ENCODE measurements at regions not wholly inside any gene's neighbourhood (a gene's known extent, or its start where the extent isn't known, plus 50 kb on each side); places are given as distances from the start of the nearest gene placed in this dataset.

DNA sequence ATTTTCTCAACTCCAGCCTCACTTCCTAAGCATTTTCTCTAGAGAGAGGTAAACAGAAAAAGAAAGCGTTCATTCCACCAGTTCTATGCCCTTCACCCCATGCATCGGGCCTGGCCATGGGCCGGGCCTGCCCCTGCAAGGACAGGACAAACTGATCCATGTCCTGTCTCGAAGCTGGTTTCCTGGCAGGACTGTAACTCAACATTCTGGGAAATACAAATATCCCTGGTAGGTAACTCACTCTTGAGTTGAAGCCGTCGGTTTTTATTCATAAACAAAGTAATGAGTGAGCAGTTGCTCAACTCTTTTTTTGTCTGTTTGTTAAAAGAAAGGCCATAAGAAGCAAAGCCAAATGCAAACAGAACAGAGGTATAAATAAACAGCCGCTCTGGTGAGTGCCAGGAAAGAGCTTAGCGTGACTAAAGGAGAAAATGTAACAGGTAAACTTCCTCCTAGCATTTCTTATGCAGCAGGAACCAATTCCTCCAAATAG lies 64.4 kb upstream of the DNAH5 start (continued):
- TF ChIP-seq, protein P1, sequence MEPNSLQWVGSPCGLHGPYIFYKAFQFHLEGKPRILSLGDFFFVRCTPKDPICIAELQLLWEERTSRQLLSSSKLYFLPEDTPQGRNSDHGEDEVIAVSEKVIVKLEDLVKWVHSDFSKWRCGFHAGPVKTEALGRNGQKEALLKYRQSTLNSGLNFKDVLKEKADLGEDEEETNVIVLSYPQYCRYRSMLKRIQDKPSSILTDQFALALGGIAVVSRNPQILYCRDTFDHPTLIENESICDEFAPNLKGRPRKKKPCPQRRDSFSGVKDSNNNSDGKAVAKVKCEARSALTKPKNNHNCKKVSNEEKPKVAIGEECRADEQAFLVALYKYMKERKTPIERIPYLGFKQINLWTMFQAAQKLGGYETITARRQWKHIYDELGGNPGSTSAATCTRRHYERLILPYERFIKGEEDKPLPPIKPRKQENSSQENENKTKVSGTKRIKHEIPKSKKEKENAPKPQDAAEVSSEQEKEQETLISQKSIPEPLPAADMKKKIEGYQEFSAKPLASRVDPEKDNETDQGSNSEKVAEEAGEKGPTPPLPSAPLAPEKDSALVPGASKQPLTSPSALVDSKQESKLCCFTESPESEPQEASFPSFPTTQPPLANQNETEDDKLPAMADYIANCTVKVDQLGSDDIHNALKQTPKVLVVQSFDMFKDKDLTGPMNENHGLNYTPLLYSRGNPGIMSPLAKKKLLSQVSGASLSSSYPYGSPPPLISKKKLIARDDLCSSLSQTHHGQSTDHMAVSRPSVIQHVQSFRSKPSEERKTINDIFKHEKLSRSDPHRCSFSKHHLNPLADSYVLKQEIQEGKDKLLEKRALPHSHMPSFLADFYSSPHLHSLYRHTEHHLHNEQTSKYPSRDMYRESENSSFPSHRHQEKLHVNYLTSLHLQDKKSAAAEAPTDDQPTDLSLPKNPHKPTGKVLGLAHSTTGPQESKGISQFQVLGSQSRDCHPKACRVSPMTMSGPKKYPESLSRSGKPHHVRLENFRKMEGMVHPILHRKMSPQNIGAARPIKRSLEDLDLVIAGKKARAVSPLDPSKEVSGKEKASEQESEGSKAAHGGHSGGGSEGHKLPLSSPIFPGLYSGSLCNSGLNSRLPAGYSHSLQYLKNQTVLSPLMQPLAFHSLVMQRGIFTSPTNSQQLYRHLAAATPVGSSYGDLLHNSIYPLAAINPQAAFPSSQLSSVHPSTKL (CRISPR knock-in tag; IDR thresholded peaks at IDR 0.05), result peak; percentile 80
- TF ChIP-seq HNF4G (IDR thresholded peaks at IDR 0.05; ENCODE audit: borderline replicate concordance, low read depth, low read length) (no peak), HNF4G (CRISPR knock-in tag; IDR thresholded peaks at IDR 0.05; ENCODE audit: borderline replicate concordance, low read depth) (no peak), FOXA3 (CRISPR knock-in tag; IDR thresholded peaks at IDR 0.05) (peak; percentile 74), ZNF317 (CRISPR knock-in tag; IDR thresholded peaks at IDR 0.05) (no peak), TAF1 (CRISPR knock-in tag; IDR thresholded peaks at IDR 0.05) (no peak), TCF7 (IDR thresholded peaks at IDR 0.05; ENCODE audit: low read depth) (0 out of 2 replicates have a peak, but pooled peaks have one; percentile 35), ZNF33B (CRISPR knock-in tag; IDR thresholded peaks at IDR 0.05) (no peak), REXO4 (CRISPR knock-in tag; IDR thresholded peaks at IDR 0.05; ENCODE audit: borderline replicate concordance) (no peak), SAP130 (CRISPR knock-in tag; IDR thresholded peaks at IDR 0.05; ENCODE audit: low read depth) (peak; percentile 49)
- TF ChIP-seq, protein P2, sequence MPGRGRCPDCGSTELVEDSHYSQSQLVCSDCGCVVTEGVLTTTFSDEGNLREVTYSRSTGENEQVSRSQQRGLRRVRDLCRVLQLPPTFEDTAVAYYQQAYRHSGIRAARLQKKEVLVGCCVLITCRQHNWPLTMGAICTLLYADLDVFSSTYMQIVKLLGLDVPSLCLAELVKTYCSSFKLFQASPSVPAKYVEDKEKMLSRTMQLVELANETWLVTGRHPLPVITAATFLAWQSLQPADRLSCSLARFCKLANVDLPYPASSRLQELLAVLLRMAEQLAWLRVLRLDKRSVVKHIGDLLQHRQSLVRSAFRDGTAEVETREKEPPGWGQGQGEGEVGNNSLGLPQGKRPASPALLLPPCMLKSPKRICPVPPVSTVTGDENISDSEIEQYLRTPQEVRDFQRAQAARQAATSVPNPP (CRISPR knock-in tag; IDR thresholded peaks at IDR 0.05), result no peak
- TF ChIP-seq, protein P3, sequence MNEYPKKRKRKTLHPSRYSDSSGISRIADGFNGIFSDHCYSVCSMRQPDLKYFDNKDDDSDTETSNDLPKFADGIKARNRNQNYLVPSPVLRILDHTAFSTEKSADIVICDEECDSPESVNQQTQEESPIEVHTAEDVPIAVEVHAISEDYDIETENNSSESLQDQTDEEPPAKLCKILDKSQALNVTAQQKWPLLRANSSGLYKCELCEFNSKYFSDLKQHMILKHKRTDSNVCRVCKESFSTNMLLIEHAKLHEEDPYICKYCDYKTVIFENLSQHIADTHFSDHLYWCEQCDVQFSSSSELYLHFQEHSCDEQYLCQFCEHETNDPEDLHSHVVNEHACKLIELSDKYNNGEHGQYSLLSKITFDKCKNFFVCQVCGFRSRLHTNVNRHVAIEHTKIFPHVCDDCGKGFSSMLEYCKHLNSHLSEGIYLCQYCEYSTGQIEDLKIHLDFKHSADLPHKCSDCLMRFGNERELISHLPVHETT (CRISPR knock-in tag; conservative IDR thresholded peaks at IDR 0.05), result no peak
- TF ChIP-seq, protein P4, sequence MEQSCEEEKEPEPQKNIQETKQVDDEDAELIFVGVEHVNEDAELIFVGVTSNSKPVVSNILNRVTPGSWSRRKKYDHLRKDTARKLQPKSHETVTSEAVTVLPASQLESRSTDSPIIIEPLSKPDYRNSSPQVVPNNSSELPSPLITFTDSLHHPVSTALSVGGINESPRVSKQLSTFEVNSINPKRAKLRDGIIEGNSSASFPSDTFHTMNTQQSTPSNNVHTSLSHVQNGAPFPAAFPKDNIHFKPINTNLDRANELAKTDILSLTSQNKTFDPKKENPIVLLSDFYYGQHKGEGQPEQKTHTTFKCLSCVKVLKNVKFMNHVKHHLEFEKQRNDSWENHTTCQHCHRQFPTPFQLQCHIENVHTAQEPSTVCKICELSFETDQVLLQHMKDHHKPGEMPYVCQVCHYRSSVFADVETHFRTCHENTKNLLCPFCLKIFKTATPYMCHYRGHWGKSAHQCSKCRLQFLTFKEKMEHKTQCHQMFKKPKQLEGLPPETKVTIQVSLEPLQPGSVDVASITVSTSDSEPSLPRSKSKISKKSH (CRISPR knock-in tag; IDR thresholded peaks at IDR 0.05; ENCODE audit: borderline replicate concordance), result no peak
- TF ChIP-seq, protein P5, sequence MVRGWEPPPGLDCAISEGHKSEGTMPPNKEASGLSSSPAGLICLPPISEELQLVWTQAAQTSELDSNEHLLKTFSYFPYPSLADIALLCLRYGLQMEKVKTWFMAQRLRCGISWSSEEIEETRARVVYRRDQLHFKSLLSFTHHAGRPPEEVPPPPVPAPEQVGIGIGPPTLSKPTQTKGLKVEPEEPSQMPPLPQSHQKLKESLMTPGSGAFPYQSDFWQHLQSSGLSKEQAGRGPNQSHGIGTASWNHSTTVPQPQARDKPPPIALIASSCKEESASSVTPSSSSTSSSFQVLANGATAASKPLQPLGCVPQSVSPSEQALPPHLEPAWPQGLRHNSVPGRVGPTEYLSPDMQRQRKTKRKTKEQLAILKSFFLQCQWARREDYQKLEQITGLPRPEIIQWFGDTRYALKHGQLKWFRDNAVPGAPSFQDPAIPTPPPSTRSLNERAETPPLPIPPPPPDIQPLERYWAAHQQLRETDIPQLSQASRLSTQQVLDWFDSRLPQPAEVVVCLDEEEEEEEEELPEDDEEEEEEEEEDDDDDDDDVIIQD (CRISPR knock-in tag; IDR thresholded peaks at IDR 0.05; ENCODE audit: low read depth), result 0 out of 2 replicates have a peak, but pooled peaks have one; percentile 10

Measured in HepG2 (cell line).